ENCODE measurements at regions not wholly inside any gene's neighbourhood (a gene's known extent, or its start where the extent isn't known, plus 50 kb on each side); places are given as distances from the start of the nearest gene placed in this dataset.

DNA sequence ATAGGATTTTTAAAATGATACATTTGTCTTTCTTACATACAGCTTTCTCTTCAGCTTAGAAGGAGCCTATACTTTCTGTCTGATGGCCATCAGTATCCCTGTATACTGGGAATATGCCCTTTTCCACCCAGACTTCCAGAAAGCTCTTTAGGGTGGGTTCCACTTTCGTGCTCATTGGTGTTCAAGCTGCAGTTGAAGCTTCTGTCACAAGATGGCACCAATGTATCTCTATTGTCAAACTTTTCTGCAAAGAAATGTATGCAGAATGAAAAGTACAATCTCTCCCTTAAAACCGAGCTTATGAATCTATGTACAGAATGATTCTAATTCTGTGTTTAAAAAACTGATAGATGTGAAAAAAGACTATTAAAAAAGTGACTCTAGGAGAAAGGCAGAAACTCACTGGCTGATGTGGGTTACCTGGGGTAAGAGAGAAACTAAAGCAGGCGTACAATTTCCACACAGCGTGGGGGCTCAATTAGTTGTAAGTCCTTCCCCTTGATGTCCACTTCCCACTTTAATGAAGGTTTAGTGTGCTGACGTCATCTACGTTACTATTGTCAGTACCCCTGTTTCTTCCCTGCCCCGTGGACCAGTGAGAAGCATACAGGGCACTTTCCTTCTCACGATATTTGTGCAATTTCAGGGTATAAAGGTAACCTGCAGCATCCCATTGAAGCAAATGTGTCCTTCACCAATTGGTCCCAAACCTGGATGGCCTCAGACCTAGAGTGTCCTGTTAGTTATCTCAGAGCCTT lies 57.3 kb upstream of the TCEAL2 start:
- no peak for DNase-seq (ENCODE audit: low spot score)

DNA sequence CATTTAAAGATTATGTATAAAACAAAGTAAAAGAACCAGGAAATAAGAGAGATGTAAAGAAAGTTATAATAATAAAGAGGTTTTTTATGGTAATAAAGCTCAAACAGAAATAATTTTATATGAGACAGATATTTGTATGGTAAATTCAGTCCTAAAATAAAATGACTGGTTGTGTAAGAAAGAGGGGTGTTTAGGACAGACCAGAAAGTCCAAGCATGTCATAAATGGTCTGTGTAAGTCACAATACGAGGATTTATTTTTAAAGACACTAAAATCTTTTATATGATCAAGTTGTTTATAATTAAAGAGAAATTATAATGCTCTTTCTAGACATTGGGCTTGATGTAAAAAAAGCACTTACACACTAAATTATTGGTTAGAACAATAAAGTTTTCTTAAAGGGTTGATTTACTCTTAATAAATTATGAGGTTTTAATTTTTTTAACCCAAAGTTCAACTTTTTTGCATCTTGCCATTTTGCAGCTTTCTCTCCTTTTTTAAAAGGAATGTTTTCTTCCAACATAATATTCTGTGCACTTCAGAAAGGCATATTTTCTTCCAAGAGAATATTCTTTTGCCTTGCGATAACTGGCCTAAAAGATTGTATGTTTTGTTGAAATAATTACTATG lies 61.9 kb upstream of the TCEAL2 start:
- DNase-seq (ENCODE audit: low spot score): no peak

DNA sequence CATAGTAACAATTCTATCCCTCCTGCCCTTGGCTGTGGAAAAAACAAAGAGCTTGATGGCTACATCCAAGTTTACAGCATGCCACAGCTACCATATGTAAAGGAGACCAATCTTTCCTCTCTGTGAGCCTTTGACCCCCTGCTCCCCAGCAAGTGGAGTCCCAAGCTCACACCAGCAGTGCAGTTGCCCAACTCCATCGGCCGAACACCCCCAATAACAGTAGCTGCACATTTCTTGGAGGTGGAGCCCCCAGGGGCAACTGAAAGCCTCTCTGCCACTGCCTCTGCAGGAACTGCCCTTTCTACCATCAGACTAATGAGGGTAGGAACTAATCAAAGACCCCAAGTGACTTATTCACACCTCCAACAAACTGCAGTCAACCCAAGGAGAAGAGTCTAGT lies 81.0 kb upstream of the TCEAL2 start:
- DNase-seq (ENCODE audit: low spot score): no peak

DNA sequence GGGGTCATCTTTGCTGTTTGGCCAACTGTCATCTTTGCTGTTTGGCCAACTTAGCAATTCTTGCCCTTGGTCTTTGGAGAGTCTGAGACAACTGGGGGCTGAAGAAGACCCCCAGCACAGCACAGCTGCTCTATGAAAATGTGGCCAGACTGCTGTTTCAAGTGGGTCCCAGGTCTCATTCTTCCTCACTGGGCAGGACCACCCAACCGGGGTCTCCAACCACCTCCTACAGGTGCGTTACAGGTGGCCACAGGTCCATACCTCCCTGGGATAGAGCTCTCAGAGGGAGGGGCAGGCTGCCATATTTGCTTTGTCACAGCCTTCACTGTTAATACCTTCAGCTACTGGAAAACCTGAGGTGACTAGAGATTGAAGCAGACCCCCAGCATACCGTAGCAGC lies 82.1 kb upstream of the TCEAL2 start:
- no peak for DNase-seq (ENCODE audit: low spot score)

DNA sequence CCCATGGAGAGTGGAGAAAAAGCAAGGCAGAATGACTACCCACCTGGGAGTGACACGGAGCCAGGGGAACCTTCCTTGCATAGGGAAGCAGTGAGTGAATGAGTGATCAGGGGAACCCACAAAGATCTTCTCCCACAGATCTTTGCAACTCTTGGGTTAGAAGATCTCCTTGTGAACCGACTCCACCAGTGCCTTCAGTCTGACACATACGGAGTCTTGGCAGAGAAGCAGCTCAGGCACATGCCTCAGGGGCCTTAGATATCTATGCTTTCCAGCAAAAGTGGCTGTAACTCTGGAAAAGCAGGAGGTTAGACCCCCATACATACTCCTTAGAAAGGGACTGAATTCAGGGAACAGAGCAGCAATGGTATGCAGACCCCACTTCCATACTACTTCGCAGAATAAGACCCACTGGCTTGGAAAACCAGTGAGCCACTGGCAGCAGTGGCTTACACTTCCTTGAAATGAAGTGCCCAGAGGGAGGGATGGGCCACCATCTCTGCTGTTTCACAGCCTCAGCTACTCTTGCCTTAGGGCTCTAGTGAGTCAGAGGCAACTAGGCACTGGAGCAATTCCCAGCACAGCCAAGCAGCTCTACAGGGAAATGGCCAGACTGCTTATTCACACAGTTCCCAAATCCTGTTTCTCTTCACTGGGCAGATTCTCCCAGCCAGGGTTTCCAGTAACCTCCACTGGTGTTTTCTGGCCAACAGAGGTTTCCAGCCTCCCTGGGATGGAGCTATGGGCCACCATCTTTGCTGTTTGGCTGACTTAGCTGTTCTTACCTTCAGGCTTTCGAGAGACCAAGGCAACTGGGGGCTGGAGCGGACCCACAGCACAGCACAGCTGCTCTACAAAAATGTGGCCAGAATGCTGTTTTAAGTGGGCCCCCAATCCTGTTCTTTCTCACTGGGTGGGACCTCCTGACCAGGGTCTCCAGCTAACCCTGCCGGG lies 82.8 kb upstream of the TCEAL2 start:
- DNase-seq (ENCODE audit: low spot score): peak; percentile 75

DNA sequence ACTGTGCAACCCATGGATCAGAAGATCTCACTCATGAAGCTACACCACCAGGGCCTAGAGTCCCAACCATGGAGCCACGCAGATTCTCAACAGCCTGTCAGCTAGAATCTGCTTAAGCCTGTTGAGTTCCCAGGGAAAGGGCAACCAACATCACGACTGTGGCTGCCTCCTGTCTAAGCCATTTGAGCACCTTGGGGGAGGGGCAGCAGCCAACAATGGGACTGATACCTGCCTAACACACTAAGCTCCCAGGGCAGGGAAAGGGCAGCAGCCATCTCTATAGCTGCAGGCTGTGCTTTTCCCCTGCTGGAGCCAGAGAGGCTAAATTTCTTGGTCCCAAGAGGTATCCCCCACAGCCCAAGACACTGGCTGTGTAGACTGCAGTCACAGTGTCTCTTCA lies 96.5 kb upstream of the TCEAL2 start:
- DNase-seq (ENCODE audit: low spot score): no peak

DNA sequence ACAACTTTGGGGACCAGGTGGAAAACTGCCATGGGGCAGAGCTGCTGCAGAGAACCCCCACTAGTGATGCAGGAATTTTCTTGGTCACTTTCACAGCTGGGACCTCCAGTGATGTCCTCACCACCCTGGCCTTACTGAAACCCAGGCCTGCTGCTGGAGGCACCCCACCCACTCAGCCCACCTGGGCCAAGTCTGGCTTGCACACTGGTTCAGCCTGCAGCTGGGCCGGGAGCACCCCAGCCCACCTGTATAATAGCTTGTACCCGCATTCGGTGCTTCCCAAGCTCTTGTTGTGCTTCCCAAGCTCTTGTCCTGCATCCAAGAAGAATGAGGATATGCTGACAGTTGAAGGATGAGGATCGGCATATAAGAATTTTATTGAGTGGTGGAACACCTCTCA lies 86.4 kb upstream of the ZMAT1 start:
- no peak for DNase-seq (ENCODE audit: low spot score)

DNA sequence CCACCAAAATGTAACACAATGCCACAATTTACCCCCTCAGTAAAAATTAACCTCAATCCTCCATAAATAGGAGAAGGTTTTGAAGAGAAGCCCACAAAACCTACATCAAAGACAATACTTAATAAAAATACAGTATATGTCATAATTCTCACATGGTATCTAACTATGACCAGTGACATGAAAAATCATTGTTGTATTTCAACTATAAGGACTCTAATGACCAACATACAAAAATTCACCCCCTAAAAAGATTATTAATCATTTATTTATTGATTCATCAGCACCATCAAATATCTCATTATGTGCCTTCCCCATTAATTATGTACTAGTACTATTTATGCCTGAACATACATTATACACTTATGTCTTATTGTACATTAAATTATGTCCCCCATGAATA lies 77.1 kb upstream of the ZMAT1 start:
- DNase-seq (ENCODE audit: low spot score): no peak

DNA sequence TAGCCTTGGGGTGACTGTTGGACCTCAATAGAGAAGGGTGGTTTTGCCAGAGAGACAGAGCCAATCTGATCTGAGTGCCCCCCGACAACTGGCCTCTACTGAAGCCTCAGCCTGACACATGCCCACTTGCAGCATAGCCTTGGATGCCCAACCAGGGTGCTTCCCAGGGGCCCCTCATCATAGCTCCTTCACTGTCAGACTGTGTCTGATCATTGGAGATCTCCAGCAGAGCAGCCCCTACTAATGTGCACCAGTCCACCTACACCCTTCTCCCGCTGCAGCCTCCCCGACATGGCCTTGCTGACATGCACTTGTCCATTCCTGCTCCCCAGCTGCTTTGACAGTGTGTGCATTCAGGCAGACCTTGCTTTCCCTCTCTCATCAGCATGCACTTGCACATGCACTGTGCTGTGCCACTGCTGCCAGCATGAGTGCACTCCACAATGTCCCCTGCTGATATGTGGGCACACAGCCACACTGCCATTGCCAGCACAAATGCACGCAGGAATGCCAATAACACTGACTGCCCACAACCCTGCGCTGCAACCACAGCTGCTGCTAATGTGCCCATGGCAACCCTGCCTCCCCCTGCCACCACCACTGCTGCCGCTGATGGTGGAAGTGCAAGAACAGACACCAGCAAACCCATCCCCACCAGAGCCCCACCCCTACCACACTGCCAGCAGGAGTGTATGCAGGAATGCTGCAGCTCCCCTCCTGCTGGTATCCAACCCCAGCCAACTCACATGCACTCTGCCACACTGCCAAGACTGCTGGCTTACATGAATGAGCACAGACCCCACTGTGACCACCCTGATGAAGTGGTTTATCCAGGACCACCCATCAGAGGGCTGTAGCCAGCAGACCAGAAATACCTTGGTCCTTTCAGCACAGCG lies 68.1 kb upstream of the ZMAT1 start:
- DNase-seq (ENCODE audit: low spot score): no peak

DNA sequence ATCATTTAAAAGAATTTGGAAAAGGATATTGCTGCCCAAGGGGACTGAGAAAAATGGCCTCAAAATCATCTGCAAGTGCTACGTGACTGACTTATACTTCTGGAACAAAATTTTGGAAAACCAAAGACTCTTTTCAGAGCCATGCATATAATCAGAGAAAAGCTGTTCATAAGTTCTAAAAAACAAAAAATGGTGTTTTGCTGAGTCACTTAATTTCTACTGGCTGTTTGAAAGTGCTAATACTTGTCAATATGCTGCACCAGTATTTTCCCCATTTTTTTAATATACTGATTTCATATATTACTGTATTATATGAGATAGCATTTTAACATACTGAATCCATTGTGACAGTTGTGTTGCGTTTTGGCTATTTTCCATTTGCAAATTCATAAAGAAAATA lies 61.5 kb upstream of the ZMAT1 start:
- DNase-seq (ENCODE audit: low spot score): no peak

DNA sequence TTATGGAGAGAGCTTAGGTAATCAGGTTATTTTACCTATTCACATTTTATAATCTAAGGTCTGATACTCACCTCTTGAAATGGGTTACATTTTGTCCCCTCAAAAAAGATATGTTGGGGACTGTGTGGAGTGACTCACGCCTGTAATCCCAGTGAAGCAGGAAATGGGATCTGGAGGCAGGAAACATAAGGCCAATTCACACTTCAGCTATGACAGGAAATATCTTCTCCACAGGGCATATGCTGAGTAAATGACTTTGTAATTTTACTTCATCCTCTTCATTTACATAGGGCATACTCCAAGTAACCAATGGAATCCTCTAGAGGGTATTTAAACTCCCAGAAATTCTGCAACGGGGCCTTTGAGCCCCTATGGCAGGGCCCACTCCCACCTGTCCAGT lies 54.8 kb upstream of the ZMAT1 start:
- DNase-seq (ENCODE audit: low spot score): no peak
